Myocyte (in vitro differentiated cells): ENCODE measurements at regions not wholly inside any gene's neighbourhood (a gene's known extent, or its start where the extent isn't known, plus 50 kb on each side); places are given as distances from the start of the nearest gene placed in this dataset.
A peak's percentile ranks its signal among the peaks of the same experiment; 100 is the strongest.

Source experiments
- DNase-seq: peaks from one replicate; pipeline ENCODE4 v3.0.0-alpha.2; 2012; ENCODE audit warnings: low read depth

DNA sequence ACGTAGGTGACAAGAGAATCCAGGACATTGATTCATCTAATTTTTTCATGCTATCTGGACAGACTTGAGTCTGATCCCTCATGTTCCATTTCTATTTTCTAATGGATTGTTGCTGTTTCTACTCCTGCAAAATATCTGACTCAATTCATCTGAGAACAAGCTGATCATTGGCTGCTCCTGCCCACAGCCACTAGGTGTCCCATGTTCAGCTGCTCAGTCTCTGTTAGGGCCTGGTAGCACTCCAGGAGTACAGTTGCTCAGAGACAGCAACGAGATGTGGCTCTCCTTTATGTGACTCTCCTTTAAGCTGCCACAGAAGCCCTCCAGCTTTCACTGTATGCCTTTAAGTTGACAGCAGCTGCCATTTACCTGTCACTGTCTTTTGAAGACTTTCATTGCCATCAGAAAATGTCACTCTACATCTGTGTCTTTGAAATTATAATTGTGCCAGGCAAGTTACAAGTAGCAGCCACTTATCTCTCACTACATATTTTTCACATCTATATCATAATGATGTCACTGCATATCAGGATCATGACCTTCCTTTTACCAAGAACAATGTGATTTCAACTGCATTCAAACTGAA lies 1944.2 kb upstream of the NUDT12 start:
- peak; percentile 31 for DNase-seq

DNA sequence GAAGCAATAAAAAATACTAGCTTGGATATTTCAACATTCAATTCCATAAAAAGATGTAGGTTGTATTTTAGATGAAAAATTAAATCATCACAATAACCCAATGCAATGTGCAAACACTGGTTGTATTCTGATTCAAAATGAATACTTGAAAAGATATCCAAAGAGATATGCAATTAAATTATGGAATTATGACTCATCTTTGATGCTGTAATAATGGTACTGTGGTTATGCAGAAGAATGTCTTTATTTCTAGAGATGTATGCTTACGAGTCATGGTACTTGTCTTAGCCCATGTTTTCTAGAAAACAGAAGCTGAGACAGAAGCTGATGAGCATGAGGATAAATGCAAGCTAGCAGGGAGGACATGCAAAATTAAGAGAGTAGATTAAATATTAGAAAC lies 1941.4 kb upstream of the NUDT12 start:
- no peak for DNase-seq

DNA sequence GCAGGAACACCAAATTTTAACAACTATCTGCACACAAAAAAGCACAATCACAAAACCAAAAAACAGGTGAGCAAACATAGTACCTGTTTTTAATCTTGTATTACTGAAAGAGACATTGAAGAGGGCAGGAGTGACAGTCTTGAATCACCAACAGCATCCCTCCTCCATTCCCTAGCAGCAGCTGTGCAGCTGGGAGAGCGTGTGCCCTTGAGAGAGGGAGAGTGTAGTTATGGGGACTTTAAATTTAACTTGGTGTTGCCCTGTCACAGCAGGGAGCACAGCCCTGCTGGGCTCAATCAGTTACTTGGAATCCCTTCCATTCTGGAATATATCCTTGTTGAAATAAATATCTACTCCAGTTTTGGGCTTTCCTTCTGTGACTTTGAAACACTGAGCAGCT lies 1938.7 kb upstream of the NUDT12 start:
- DNase-seq, result peak; percentile 11

DNA sequence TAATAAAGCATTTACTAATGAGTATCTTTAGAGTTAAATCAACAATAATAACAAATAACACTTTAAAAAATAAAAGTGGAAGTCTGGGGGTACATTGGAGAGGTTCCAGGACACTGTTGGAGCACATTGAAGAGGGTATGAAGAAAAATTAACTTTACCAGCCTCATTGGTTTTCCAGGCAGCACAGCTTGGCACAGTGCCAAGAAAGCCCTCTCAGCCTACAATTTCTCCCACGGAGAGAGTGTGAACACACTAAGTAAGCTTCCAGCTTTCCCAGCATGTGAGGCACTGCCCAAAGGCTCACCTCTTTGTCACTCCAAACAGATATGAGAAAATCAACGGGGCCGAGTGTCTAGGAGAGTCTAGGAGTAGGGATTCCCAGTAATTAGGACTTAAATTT lies 1912.8 kb upstream of the NUDT12 start:
- no peak for DNase-seq

DNA sequence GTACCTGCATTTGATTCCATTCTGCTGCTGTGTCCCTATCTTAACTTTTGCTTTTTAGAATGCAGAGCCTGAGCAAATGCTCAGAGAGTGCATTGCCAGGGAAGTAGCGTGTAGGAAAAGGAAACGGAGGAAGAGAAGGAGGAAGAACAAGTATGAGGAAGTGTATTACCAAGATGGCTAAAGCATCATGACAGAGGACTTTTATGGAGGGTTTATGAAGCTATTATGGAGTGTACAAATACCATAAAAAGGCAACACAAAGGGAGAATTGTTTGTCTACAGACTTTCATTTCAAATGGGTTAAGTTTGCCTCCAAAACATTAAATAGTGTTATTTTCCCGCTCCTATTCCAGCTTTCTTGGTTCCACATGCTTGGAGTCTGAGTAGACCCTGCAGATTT lies 1899.8 kb upstream of the NUDT12 start:
- DNase-seq, result no peak

DNA sequence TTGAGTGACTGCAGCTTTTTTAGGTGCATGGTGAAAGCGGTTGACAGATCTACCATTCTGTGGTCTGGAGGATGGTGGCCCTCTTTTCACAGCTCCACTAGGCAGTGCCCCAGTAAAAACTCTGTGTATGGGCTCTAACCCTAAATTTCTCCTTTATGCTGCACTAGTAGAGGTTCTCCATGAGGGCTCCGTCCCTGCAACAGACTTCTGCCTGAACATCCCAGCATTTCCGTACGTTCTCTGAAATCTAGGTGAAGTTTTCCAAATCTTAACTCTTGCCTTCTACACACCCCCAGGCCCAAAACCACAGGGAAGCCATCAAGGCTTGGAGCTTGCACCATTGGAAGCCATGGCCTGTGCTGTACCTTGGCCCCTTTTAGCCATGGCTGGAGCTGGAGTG lies 1898.1 kb upstream of the NUDT12 start:
- DNase-seq, result no peak

DNA sequence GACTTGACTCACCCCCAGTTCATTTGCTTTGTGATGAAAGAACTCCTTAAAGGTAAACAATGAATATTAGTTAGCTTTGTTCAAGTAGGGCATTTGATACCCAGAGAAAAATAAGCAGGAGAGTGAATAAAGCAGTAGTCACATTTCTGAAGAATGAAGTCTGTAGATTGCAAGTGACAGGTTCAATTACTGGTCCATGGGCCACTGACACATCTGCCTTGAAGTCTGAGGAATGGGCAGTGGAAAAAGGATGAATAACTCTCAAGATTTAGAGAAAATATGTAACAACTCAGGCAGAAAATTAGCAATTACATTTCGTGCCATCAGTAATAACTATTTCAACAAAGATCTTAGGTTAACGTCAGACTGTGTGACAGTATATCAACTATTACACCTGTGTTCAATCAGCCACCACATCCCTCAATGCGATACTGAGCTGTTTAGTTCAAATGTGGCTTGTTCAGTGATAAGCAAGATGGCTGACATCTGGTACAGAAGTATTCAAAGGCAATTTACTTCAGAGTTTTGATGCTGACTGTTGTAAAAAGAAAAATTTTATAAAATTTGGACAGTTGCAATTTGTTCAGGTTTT lies 1890.7 kb upstream of the NUDT12 start:
- no peak for DNase-seq

DNA sequence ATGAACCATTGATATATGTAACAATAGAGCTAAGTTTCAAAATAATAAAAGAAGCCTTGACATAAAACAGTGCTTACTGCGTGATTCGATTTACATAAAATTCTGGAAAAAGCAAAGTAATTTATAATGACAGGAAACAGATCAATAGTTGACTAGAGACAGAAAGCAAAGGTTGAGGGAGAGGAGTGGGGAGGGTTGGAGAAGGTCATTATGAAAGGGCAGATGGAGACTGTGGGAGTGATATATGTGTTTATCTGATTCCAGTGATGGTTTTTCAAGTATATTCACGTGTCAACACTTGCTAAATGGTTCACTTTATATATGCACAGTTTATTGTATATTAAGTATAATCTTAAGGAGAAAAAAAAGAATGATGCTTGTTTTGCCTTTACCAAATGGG lies 1885.7 kb upstream of the NUDT12 start:
- DNase-seq, result no peak

DNA sequence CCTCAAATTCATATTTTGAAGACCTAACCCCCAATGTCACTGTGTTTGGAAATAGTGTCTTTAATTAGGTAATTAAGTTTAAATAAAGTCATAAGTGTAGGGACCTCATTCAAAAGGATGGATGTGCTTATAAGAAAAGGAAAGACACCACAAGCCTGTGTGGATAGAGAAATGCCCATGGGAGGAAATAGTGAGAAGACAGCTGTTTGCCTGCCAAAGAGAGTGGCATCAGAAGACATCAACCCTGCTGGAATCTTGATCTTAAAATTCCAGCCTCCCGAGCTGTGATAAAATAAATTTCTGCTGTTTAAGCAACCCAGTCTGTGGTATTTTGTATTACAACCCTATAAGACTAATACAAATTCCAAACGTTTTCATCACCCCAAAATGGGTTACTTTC lies 1867.9 kb upstream of the NUDT12 start:
- DNase-seq, result peak; percentile 64

DNA sequence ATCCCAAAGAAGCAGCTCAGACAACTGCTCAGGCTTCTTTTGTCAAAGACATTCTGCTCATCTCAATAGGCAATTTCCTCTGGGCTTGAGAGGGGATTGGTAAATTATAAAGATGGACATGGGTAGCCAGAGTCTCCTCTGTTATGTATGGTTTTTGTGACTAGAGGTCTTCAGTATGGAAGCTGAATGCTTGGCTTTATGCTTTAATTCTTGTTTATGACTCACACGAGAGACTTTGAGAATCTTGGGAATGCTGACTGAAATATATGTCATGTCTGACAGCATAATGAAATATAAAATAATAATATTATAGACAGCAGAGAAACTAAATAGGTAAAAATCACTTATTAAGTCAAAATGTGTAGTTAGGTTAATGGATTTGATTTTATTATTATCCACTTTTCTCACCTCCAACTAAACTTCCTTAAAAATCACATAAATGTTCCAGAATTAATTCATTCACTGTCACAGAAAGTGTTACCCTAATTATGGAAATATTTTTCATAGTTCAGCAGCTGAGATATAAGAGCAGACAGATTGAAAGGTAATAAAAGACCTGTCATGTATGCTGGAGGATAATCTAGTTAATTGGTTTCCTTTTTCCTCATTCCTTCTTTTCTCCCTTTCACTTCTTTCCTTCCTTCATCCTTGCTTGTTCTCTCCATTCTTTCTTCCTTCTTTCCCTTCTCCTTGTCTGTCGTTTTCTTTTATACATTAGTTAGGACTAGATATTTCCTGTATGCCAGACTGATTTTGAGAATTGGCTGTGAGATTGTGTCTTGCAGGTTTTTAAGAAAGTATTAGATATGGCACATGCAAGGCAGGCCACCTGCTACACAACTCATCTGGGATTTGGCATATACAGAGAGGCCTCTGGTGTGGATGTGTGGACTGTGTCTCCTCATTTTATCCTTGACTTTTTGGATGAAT lies 1866.1 kb upstream of the NUDT12 start:
- no peak for DNase-seq

DNA sequence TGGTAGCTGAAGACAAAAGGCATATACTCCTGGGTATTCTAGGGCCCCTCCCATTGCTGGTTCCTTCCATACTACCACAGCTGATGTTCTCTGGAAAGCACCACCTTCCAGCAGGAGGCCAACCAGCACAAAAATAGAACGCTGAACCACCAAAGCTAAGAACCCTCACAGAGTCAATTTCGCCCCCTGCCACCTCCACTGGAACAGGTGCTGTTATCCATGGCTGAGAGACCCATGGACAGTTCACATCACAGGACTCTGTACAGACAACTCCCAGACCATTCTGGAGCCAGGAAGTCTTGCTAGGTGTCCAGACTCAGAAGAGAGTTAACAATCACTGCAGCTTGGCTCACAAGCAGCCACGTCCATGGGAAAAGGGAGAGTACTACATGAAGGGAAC lies 1851.5 kb upstream of the NUDT12 start:
- peak; percentile 53 for DNase-seq

DNA sequence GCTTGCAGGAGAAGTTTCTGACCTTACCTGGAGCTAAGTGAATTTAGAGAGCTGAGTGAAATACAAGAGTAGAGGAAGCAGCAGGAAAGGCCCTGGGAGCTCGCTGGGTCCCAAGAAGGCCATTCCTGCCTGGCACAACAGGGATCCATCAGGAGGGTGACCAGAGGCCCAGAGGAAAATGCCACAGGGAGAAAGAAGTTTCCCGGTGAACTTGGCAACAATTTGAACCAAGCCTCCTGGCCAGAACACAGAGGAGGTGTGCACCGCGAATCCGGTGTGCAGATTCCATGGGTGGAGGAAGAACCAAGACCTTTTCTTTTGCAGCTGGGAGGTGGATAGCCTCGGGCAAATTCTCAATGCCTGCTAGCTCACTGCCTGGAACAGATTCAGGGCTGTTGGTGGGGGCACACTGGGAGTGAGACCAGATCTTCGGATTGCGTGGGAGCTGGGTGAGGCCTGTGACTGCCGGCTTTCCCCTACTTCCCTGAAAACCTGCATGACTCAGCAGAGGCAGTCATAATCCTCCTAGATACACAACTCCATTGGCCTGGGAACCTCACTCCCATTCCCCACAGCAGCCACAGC lies 1850.9 kb upstream of the NUDT12 start:
- DNase-seq, result no peak

DNA sequence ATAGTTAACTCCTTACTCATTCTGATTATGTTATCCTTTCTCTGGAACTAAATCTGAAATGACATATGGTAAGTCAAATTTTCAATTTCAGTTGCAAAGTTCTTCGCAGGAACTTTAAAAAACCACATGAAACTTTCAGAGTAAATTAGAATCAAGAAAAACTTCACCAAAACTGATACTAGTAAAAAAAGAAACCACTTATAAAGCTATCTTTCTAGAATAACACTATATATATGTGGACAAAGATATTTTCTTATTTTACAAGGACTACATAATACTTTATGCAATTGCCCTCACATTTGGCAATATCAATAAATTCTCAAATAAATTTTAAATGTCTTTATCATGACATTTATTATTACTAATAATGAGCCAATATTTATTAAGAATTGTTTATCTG lies 1847.1 kb upstream of the NUDT12 start:
- DNase-seq, result no peak

DNA sequence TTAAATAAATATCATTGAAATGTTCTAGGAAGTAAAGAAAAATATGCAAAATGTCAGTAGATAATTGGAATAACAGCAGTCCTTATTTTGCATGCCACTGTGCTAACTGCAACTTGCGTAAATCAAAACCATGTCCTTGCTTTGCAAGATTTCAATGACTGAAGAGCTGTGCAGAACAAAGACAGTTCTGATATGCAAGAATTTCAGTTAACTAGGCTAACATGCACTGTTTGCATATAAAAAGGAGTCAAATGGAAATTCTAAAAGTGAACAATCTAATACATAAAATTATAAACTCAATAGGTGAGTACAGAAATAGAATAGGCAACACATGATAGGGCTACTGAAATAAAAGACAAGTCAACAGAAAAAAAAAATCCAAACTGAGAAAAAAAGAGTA lies 1844.6 kb upstream of the NUDT12 start:
- DNase-seq, result no peak

DNA sequence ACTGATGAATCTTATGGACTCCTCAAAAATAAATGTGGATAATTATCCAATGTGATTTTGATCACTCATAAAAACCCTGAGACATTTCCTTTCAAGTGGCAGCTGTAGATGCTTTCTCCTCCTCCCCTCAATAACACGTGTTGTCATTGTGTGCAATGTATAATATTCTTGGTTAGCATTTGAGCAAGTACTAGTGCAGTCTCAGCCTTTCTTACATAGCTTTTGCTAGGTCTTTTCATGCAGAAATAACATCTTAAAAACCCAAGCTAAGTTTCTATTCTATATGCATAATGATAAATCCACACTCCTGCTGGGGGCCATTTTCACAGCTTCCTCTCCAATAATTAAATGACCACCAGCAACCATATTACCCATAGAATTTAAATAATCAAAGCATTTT lies 1835.2 kb upstream of the NUDT12 start:
- DNase-seq, result no peak

DNA sequence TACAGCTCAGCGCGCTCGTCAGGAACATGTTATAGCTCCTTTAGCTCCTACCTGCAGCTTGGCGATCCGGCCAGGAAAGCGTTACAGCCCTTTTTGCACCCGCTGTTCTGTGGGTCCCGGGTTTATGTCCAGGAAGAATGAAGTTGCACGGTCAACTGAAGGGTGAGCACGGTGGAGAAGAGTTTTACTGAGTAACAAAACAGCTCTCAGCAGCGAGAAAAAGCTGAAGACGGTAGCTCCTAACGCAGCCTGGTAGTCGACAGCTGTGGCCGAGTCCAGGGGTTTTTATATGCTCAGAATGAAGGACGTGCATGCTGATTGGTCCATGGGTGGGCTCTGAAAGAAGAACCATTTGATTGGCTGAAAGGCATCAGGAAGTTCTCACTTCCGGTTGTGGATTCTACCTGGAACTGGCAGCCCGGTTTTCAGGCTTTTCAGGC lies 1830.1 kb upstream of the NUDT12 start:
- DNase-seq, result no peak

DNA sequence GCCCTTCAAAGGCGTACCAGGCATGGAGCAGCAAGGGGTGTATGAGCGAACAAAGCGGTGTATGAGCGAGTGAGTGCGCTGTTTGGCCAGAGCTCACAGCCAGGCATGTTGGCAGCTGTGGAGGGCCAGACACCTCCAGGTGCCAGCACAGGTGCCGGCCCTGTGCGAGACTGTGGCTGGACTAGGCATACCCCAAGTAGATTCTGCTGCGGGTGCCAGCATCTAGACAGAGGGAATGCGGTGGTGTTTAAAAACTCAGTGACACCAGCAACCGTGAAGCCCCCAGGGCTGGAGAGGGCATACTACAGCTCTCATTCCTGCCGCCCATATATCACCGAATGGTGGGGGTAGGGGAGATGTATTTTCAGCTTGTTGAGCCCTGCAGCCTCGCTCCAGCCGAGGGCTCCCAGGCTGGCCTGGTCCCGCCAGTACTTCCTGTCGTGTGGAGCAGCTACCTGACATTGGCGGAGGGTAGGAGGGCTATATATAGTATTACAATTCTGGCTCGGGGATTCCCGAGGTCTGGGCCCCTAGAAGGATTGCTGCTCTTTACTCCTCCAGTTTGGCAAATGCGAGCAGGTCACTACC lies 1829.6 kb upstream of the NUDT12 start:
- no peak for DNase-seq

DNA sequence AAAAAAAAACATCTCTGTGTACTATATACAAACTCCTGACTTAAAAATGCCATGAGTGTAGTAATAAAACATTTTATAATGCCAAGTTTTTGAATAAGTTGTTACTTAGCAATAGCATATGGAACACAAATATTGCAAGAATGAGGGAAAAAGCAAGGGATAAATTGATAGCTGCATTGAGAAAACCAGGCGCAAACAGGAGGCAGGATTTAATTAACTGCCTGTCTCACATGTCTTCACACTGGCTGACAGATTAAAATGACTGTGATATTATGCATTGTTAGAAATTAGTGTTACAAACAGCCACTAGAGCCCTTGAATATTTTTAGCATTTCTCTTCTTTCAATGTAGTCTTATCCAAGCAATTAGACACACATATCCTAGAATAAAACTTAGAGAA lies 1817.5 kb upstream of the NUDT12 start:
- no peak for DNase-seq

DNA sequence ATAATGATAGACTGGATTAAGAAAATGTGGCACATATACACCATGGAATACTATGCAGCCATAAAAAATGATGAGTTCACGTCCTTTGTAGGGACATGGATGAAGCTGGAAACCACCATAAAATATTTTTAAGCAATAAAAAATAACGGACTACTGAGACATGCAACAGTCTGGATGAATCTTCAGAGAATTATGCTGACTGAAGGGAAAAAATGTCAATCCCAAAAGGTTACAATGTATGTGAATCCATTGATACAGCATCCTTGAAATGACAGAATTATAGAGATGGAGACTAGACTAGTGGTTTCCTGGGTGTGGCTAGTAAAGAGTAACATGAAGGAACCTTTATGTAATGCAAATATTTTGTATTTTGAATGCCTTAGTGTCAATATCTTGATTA lies 1808.6 kb upstream of the NUDT12 start:
- DNase-seq, result no peak

DNA sequence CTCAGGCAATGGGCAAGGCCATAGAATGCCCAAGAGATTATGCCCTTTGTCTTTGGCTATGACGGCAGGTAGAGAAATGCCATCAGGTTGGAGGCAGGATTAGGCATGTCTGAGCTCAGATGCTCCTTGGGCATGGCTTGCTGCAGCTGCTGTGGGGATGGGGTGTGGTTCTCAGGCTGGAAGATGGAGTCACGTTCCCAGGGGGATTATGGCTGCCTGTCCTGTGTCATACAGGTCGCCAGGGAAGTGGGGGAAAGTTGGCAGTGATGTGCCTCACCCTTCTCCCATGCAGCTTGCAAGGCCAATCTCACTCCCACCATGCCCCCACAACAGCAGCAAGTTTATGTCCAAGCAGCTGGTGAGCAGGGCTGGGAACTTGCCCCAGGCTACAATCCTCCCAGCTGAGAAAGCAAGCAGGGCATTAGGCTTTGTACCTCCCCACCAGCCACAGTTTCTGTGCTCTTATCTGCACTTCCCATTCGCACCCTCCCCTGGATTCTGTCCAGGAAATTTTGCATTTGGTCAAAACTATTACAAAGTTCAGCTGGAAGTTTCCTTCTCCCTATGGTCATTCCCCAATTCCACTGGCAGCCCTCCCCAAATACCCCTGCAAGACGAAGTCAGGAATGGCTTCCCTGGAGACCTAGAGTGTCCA lies 1788.0 kb upstream of the NUDT12 start:
- peak; percentile 6 for DNase-seq

DNA sequence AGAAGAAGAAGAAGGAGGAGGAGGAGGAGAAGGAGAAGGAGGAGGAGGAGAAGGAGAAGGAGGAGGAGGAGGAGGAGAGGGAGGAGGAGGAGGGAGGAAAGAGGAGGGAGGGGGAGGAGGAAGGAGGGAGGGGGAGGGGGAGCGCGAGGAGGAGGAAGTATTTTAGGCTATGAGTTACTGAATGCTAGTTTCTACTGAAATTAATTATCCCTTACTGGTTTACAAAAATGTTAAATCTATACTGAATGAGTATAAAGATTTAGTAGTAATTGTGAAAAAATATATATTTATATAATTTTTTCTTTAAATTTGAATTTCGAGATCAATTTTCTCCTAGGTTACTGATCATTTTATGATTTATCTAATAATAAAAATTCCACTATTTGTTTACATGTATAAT lies 1769.0 kb upstream of the NUDT12 start:
- no peak for DNase-seq
